HCT116 (cell line): ENCODE measurements at regions not wholly inside any gene's neighbourhood (a gene's known extent, or its start where the extent isn't known, plus 50 kb on each side); places are given as distances from the start of the nearest gene placed in this dataset.

ENCODE experiments used
- ATAC-seq: fragments of 200-7000 bp; cut with Tn5 transposase; 2 replicates; pipeline ENCODE4 v1.9.1; 2020; ENCODE audit warnings: mild to moderate bottlenecking, moderate library complexity
- BruUV-seq: library from RNA; stranded (reverse); fragments of 400-500 nt; replicated peaks from 2 replicates; lab custom pipeline; 2021; lab: Mats Ljungman, UMichigan
- CTCF ChIA-PET: fragments of 300-600 bp; sonication (Branson Sonifier 250); formaldehyde crosslinking; loops from one replicate; lab custom pipeline; 2021; ENCODE audit warnings: antibody characterized with exemption; lab: Charles Lee
- POLR2A ChIA-PET: fragments of 300-600, 350-600 bp; sonication (Branson Sonifier 250); formaldehyde crosslinking; loops from one replicate; lab custom pipeline; 2021; ENCODE audit warnings: antibody characterized with exemption; lab: Charles Lee
- RAD21 ChIA-PET, 2 experiments: fragments of 300-600 bp; sonication (Branson Sonifier 250); formaldehyde crosslinking; loops; one replicate each; lab custom pipeline; 2023; ENCODE audit warnings: low total read pairs in 2 of 2; ENCODE audit not compliant: uncharacterized antibody in 2 of 2, unreplicated experiment in 2 of 2, low non-redundant PET in 1 of 2; lab: Charles Lee
- DNase-seq: peaks from one replicate; pipeline ENCODE4 v3.0.0-alpha.2; 2010; ENCODE audit warnings: low read depth, low spot score
- H2AFZ ChIP-seq: fragments of 200-600 bp; shearing (Covaris generic), sonication (generic); 2 replicates; pipeline ENCODE4 v1.6.1; 2017; ENCODE audit warnings: low read depth, mixed run types, mixed read lengths, antibody characterized with exemption, low read length; ENCODE audit not compliant: poor library complexity, severe bottlenecking
- H3K27ac ChIP-seq: 2 replicates; pipeline ENCODE4 v1.5.1; 2012; ENCODE audit warnings: low read depth, low read length
- H3K27me3 ChIP-seq: fragments of 200-600 bp; sonication (generic); 2 replicates; pipeline ENCODE4 v1.6.1; 2016; ENCODE audit warnings: mixed run types, low read length, mixed read lengths; ENCODE audit not compliant: insufficient read depth
- H3K36me3 ChIP-seq, 2 experiments: fragments of 200-500 bp in 1 of 2; fragments of 200-600 bp in 1 of 2; sonication (Bioruptor generic) in 1 of 2; sonication (generic) in 1 of 2; 2 replicates each; pipeline versions ENCODE4 v1.5.1 to v1.6.1; 2014 to 2016; ENCODE audit warnings: low read length in 2 of 2, inconsistent platforms in 1 of 2, mixed read lengths in 1 of 2, mixed run types in 1 of 2; ENCODE audit not compliant: insufficient read depth in 2 of 2, control insufficient read depth in 1 of 2
- H3K4me1 ChIP-seq, 2 experiments: fragments of 200-600 bp in 1 of 2; sonication (generic) in 1 of 2; 2 replicates each; pipeline versions ENCODE4 v1.5.1 to v1.6.1; 2012 to 2017; ENCODE audit warnings: low read length in 2 of 2, inconsistent platforms in 1 of 2, mild to moderate bottlenecking in 1 of 2, mixed read lengths in 1 of 2, mixed run types in 1 of 2, moderate library complexity in 1 of 2; ENCODE audit not compliant: insufficient read depth in 2 of 2, control insufficient read depth in 1 of 2
- H3K4me2 ChIP-seq: fragments of 200-600 bp; sonication (generic); 2 replicates; pipeline ENCODE4 v1.6.1; 2017; ENCODE audit warnings: mixed run types, low read length, mixed read lengths
- H3K4me3 ChIP-seq, 2 experiments: fragments of 200-600 bp in 1 of 2; sonication (generic) in 1 of 2; replicated peaks in 1 of 2; 2 replicates each; pipeline ENCODE4 v1.5.1; 2011 to 2016; ENCODE audit warnings: low read length in 2 of 2, control low read depth in 1 of 2, low read depth in 1 of 2, mild to moderate bottlenecking in 1 of 2, mixed read lengths in 1 of 2, mixed run types in 1 of 2
- H3K79me2 ChIP-seq: fragments of 200-600 bp; sonication (generic); 2 replicates; pipeline ENCODE4 v1.6.1; 2017; ENCODE audit warnings: mild to moderate bottlenecking, mixed run types, low read length, moderate library complexity, mixed read lengths; ENCODE audit not compliant: insufficient read depth
- H3K9ac ChIP-seq: fragments of 200-600 bp; sonication (generic); 2 replicates; pipeline ENCODE4 v1.6.1; 2016; ENCODE audit warnings: low read length, mixed read lengths
- H3K9me2 ChIP-seq: fragments of 200-600 bp; sonication (generic), shearing (Covaris generic); 2 replicates; pipeline ENCODE4 v1.6.1; 2017; ENCODE audit warnings: mixed run types, mild to moderate bottlenecking, moderate library complexity; ENCODE audit not compliant: insufficient read depth
- H3K9me3 ChIP-seq, 2 experiments: fragments of 200-500 bp in 1 of 2; fragments of 200-600 bp in 1 of 2; sonication (Bioruptor generic) in 1 of 2; sonication (generic) in 1 of 2; 2 replicates each; pipeline ENCODE4 v1.6.1; 2014 to 2017; ENCODE audit warnings: low read length in 2 of 2, mixed read lengths in 2 of 2, inconsistent platforms in 1 of 2, low read depth in 1 of 2, mild to moderate bottlenecking in 1 of 2, mixed run types in 1 of 2, moderate library complexity in 1 of 2; ENCODE audit not compliant: control insufficient read depth in 1 of 2, insufficient read depth in 1 of 2
- H4K20me1 ChIP-seq: fragments of 200-600 bp; sonication (generic), shearing (Covaris generic); 2 replicates; pipeline ENCODE4 v1.6.1; 2017; ENCODE audit warnings: mixed run types, mild to moderate bottlenecking, moderate library complexity; ENCODE audit not compliant: insufficient read depth
- CEBPB ChIP-seq: IDR thresholded peaks from 2 replicates; pipeline ENCODE4 v1.6.1; 2012; ENCODE audit warnings: low read depth
- CTCF ChIP-seq, 3 experiments: fragments of 200-600 bp in 1 of 3; sonication (generic) in 1 of 3; IDR thresholded peaks in 2 of 3; conservative IDR thresholded peaks in 1 of 3; 2 replicates each; pipeline ENCODE4 v1.5.1; 2012 to 2017; ENCODE audit warnings: low read depth in 2 of 3, low read length in 2 of 3, antibody characterized with exemption in 1 of 3, borderline replicate concordance in 1 of 3, control low read depth in 1 of 3, mild to moderate bottlenecking in 1 of 3, mixed read lengths in 1 of 3, mixed run types in 1 of 3, moderate library complexity in 1 of 3; ENCODE audit not compliant: insufficient read depth in 1 of 3
- ELF1 ChIP-seq: IDR thresholded peaks from 2 replicates; pipeline ENCODE4 v1.6.1; 2012; ENCODE audit warnings: low read depth, borderline replicate concordance
- EZH2 ChIP-seq: fragments of 200-600 bp; sonication (generic); IDR thresholded peaks from 2 replicates; pipeline ENCODE4 v1.6.1; 2017; ENCODE audit warnings: antibody characterized with exemption, mixed run types
- FOSL1 ChIP-seq: IDR thresholded peaks from 2 replicates; pipeline ENCODE4 v1.6.1; 2012; ENCODE audit warnings: low read depth
- JUND ChIP-seq: IDR thresholded peaks from 2 replicates; pipeline ENCODE4 v1.6.1; 2012
- RAD21 ChIP-seq: IDR thresholded peaks from 2 replicates; pipeline ENCODE4 v1.6.1; 2012; ENCODE audit warnings: low read depth, mild to moderate bottlenecking
- REST ChIP-seq: IDR thresholded peaks from 2 replicates; pipeline ENCODE4 v1.6.1; 2012; ENCODE audit warnings: low read depth
- SIN3A ChIP-seq: IDR thresholded peaks from 2 replicates; pipeline ENCODE4 v1.6.1; 2012; ENCODE audit warnings: low read depth
- SRF ChIP-seq: IDR thresholded peaks from 2 replicates; pipeline ENCODE4 v1.6.1; 2012; ENCODE audit warnings: low read depth
- TCF7L2 ChIP-seq: IDR thresholded peaks from 2 replicates; pipeline ENCODE4 v1.7.0; 2011; ENCODE audit warnings: borderline replicate concordance, inconsistent platforms; ENCODE audit not compliant: insufficient read depth, insufficient read length; ENCODE audit errors: extremely low read depth
- intact Hi-C: fragments of 100-400 bp; cut with micrococcal nuclease; formaldehyde crosslinking; loops from 2 replicates; pipeline ENCODE4 v1.10.0; 2022

- ATAC-seq (no peak), DNase-seq (no peak)
- TF ChIP-seq SRF (no peak), EZH2 (no peak), CTCF (IDR thresholded peaks at IDR 0.05 in 2 of 3, conservative IDR thresholded peaks at IDR 0.05 in 1 of 3; ENCODE audit: borderline replicate concordance in 1 of 3, insufficient read depth in 1 of 3, low read depth in 2 of 3, low read length in 2 of 3) (no peak), SIN3A (no peak), REST (no peak), CEBPB (no peak), FOSL1 (no peak), TCF7L2 (no peak), RAD21 (no peak), ELF1 (no peak), JUND (no peak)
- Histone ChIP-seq H2AFZ (no peak overlapping the region), H3K9ac (no peak overlapping the region), H3K9me2 (no peaks in the 10 kb centered on the region), H3K4me3 (no peak overlapping the region), H3K36me3 (no peaks in the 10 kb centered on the region), H3K27ac (no peak overlapping the region), H3K9me3 (no peaks in the 10 kb centered on the region), H3K4me1 (peaks cover 0 to 11% of the 10 kb centered on the region in 2 experiments; a peak in 2 of 4 replicates), H4K20me1 (no peaks in the 10 kb centered on the region), H3K79me2 (no peaks in the 10 kb centered on the region), H3K4me2 (no peak overlapping the region), H3K27me3 (no peaks in the 10 kb centered on the region)
- ChIA-PET POLR2A (no interaction called here), CTCF (no interaction called here), RAD21 (no interaction called here)
- no TSS peak for BruUV-seq
- intact Hi-C loops: no loop called here
Observed at GRCh38 chr2:84290537-84290936, 168.5 kb downstream of the SUCLG1 start.
